ENCODE measurements at regions not wholly inside any gene's neighbourhood (a gene's known extent, or its start where the extent isn't known, plus 50 kb on each side); places are given as distances from the start of the nearest gene placed in this dataset.
"Not testable (repeated sequence)": the region's sequence is repeated elsewhere in the genome, so short reads cannot be mapped to it uniquely, and the experiment has no call there.

DNA sequence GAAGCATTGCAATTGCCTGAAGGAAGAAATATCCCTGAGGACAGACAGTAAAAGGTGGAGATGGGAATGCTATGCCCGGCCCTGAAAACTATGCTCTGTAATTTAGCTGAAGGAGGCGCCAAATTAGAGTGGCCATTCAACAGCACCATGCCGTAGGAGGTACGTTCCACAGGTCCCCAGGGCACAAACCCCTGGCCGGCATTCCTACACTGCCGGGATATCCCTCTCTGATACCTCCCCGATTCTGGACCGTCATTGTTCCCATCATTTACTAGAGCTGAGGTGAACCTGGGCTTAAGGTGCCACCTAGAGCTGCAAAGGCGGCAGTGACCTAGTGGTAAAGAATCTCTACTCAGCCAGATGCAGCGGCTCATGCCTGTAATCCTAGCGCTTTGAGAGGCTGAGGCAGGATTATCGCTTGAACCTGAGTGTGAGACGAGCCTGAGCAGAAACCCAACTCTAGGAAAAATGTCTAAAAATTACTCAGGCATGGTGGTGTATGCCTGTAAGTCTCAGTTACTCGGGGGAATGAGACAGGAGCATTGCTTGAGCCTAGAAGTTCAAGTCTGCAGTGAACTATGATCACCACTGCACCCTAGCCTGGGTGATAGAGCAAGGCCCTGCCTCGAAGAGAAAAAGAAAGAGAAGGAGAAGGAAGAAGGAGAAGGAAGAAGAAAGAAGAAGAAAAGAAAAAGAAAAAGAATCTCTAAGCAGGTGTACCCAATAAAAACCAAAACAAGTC is 53.0 kb upstream of the TNKS2 start:
- TF ChIP-seq EP300 (IDR thresholded peaks at IDR 0.05): no peak
- no peak for TF ChIP-seq POLR2A (IDR thresholded peaks at IDR 0.05)
- TF ChIP-seq, protein P1, sequence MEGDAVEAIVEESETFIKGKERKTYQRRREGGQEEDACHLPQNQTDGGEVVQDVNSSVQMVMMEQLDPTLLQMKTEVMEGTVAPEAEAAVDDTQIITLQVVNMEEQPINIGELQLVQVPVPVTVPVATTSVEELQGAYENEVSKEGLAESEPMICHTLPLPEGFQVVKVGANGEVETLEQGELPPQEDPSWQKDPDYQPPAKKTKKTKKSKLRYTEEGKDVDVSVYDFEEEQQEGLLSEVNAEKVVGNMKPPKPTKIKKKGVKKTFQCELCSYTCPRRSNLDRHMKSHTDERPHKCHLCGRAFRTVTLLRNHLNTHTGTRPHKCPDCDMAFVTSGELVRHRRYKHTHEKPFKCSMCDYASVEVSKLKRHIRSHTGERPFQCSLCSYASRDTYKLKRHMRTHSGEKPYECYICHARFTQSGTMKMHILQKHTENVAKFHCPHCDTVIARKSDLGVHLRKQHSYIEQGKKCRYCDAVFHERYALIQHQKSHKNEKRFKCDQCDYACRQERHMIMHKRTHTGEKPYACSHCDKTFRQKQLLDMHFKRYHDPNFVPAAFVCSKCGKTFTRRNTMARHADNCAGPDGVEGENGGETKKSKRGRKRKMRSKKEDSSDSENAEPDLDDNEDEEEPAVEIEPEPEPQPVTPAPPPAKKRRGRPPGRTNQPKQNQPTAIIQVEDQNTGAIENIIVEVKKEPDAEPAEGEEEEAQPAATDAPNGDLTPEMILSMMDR (IDR thresholded peaks at IDR 0.05): no peak
- WGBS, 2 donors: 38 to 39% methylated on average over 15 of the region's 15 CpGs
- Histone ChIP-seq H3K27ac (no peak overlapping the region), H3K36me3 (no peaks in the 10 kb centered on the region), H3K4me3 (no peak overlapping the region), H3K4me1 (no peaks in the 10 kb centered on the region), H3K9me3 (peaks cover 0 to 15% (median 1%) of the 10 kb centered on the region in 4 donors), H3K27me3 (no peaks in the 10 kb centered on the region)
- no peak for DNase-seq (ENCODE audit: low spot score in 2 of 2)

GRCh38 chr10:91743465-91743864 is 54.8 kb upstream of the TNKS2 start:
- no peak for DNase-seq (ENCODE audit: low spot score in 2 of 2)
- Histone ChIP-seq H3K36me3 (no peaks in the 10 kb centered on the region), H3K27ac (no peak overlapping the region), H3K9me3 (peaks cover 0 to 18% (median 1%) of the 10 kb centered on the region in 4 donors), H3K27me3 (no peaks in the 10 kb centered on the region), H3K4me3 (no peak overlapping the region), H3K4me1 (no peaks in the 10 kb centered on the region)
- TF ChIP-seq, protein P1 (IDR thresholded peaks at IDR 0.05): no peak
- TF ChIP-seq EP300 (IDR thresholded peaks at IDR 0.05) (no peak), POLR2A (IDR thresholded peaks at IDR 0.05) (no peak)
- WGBS, 2 donors: 71 to 87% methylated on average over 1 of the region's 1 CpG

GRCh38 chr10:91742229-91742628 is 56.0 kb upstream of the TNKS2 start:
- DNase-seq (ENCODE audit: low spot score in 2 of 2): no peak
- WGBS, 2 donors: 0 to 18% methylated on average over 1 of the region's 1 CpG

DNA sequence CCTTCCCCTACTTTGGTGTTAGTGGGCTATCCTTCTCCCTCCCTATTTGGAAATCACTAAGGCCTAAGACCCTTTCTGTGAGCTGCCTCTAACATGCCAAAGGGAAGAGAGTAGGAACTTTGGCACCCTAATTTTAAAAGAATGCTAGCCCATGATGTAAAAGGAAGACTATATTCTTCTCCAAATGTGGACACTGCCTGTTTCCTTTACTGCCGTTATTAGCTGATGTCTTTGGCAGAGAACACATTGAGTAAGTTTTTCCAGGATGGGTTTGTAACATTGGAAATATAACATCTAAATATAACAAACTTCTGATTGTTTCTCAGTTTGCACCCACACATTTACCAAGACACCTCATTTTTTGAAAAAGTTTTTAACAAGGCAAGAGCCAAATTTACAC is 56.9 kb upstream of the TNKS2 start:
- Histone ChIP-seq H3K27ac (no peak overlapping the region), H3K4me1 (no peaks in the 10 kb centered on the region), H3K9me3 (peaks cover 0 to 9% (median 0%) of the 10 kb centered on the region in 4 donors), H3K36me3 (no peaks in the 10 kb centered on the region), H3K4me3 (no peak overlapping the region), H3K27me3 (no peaks in the 10 kb centered on the region)
- WGBS, 2 donors: 13 to 21% methylated on average over 1 of the region's 1 CpG
- TF ChIP-seq, protein P1 (IDR thresholded peaks at IDR 0.05): no peak
- no peak for TF ChIP-seq EP300 (IDR thresholded peaks at IDR 0.05)
- no peak for DNase-seq (ENCODE audit: low spot score in 2 of 2)

More at GRCh38 chr10:91742229-91742628, 56.0 kb upstream of the TNKS2 start:
- Histone ChIP-seq H3K27ac (no peak overlapping the region), H3K4me3 (no peak overlapping the region), H3K27me3 (no peaks in the 10 kb centered on the region), H3K4me1 (no peaks in the 10 kb centered on the region), H3K36me3 (no peaks in the 10 kb centered on the region), H3K9me3 (peaks cover 0 to 9% (median 1%) of the 10 kb centered on the region in 4 donors)
- TF ChIP-seq POLR2A (IDR thresholded peaks at IDR 0.05) (no peak), EP300 (IDR thresholded peaks at IDR 0.05) (no peak)
- TF ChIP-seq, protein P1 (IDR thresholded peaks at IDR 0.05): no peak

DNA sequence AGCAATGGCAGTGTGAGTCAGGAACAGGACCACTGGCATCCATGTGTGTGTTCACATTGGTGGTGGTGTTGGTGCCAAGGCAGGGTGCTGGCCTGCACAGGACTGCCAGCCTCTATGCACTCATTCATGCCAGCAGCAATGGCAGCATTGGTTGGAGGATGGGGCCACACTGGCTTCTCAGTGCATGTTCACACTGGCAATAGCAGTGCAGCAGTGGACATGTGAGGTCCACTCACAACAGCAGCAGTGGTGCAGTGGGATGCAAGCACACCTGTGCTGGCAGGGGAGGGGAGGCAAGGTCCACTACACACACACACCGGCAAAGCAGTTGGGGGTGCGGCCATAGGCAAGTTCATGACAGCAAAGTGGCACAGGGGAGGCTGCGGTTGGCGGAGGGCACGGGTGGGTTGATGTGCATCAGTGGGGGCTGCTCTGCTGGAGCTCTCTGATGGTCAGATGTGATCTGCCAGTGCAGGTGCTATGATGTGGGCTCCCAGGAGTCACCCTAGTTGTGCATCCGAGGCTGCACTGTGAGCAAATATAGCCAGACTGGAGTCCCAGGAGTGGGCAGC is 57.8 kb upstream of the TNKS2 start:
- TF ChIP-seq, protein P1 (IDR thresholded peaks at IDR 0.05): no peak
- no peak for TF ChIP-seq EP300 (IDR thresholded peaks at IDR 0.05)
- no peak for TF ChIP-seq POLR2A (IDR thresholded peaks at IDR 0.05)
- no peak for DNase-seq (ENCODE audit: low spot score in 2 of 2)
- Histone ChIP-seq H3K36me3 (no peaks in the 10 kb centered on the region), H3K27ac (no peak overlapping the region), H3K27me3 (no peaks in the 10 kb centered on the region), H3K9me3 (peaks cover 0 to 5% (median 0%) of the 10 kb centered on the region in 4 donors), H3K4me3 (no peak overlapping the region), H3K4me1 (no peaks in the 10 kb centered on the region)
- 91 to 95% methylated on average over 6 of the region's 6 CpGs for WGBS, 2 donors

- H3K4me3 ChIP-seq: not testable (repeated sequence)
- WGBS, 2 donors: 60 to 89% methylated on average over 3 of the region's 3 CpGs
Measured at GRCh38 chr10:91732265-91732664, 66.0 kb upstream of the TNKS2 start.

DNA sequence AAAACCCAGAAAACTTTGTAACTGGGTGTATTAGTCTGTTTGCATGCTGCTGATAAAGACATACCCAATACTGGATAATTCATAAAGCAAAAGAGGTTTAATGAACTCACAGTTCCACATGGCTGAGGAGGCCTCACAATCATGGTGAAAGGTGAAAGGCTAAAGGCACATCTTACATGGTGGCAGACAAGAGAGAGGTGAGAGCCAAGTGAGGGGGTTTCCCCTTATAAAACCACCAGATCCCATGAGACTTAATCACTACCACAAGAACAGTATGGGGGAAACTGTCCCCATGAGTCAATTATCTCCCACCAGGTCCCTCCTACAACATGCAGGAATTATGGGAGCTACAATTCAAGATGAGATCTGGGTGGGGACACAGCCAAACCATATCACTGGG is 68.9 kb upstream of the TNKS2 start:
- not testable (repeated sequence) for H3K9me3 ChIP-seq; DNase-seq (ENCODE audit: low spot score in 2 of 2); H3K4me1 ChIP-seq; H3K36me3 ChIP-seq; H3K27me3 ChIP-seq; H3K4me3 ChIP-seq; H3K27ac ChIP-seq

More at GRCh38 chr10:91732265-91732664, 66.0 kb upstream of the TNKS2 start:
- H3K9me3 ChIP-seq; H3K27me3 ChIP-seq; H3K36me3 ChIP-seq; H3K27ac ChIP-seq; H3K4me1 ChIP-seq; DNase-seq (ENCODE audit: low spot score in 2 of 2): not testable (repeated sequence)

All from tibial nerve (tissue), 4 donors.